Superior temporal gyrus (tissue), 1 donor: ENCODE measurements at regions not wholly inside any gene's neighbourhood (a gene's known extent, or its start where the extent isn't known, plus 50 kb on each side); places are given as distances from the start of the nearest gene placed in this dataset.

Experiments used
- DNase-seq: peaks from one replicate; pipeline ENCODE4 v3.0.0-alpha.2; 2016; ENCODE audit errors: extremely low spot score

DNA sequence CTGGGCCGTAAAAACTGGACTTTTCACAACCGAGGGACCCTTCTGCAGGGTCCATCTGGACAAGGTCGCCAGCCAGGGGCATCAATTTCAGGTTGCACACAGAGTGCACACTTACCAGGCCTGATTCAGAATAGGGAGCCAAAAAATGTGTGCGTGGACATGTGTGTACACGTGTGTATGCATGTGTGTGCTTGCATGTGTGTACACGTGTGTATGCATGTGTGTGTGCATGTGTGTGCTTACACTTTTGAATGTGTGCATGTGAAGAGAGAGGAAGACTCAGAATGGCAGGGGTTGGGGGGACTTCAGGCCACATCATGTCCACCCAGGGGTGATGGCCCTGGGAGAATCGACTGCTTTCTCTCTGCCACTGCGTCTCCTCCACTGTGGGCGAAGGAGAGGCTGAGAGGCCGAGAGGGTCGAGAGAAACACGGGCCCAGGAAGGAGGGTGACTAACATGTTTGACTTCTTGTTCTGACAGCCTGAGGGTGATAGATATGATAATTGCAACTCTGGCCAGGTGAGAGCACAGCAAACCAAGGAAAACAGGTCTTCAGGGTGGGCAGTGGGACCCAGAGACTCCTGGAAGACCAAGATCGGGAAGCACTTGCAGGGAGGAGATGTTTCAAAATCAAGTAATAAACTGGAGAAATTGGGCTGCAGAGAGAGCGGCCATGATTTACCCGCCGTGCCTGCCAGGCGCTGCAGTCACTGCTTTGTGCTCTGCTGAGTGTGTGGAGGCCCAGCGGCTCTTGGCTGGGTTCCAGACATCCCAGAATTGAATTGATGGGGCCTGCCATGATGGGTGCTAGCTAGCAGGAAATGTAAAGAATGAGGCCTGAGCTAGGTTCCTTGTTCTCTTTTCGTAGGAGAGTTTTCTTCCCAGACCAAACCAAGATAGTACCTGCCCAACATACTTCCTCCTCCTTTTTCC lies 310.8 kb downstream of the QKI start:
- no peak for DNase-seq

DNA sequence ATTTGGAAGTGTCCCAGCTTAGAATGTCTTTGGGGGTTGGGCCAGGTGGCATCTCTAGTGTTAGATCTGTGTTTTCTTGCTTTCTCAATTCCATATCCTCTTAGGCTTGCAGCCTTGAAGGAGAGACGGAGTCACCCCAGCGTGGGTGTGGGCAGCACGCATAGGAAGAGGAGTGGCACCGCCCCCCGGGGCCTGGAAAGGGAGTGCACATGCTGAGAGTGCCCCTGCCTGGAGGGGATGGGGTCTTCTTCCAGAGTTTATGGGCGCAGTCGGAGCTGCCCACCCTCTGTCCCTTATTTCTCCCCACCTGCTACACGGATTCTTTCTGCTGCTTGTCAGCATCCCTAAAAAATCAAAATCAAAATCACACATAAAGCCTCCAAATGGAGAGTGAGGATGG lies 309.7 kb downstream of the QKI start:
- no peak for DNase-seq

DNA sequence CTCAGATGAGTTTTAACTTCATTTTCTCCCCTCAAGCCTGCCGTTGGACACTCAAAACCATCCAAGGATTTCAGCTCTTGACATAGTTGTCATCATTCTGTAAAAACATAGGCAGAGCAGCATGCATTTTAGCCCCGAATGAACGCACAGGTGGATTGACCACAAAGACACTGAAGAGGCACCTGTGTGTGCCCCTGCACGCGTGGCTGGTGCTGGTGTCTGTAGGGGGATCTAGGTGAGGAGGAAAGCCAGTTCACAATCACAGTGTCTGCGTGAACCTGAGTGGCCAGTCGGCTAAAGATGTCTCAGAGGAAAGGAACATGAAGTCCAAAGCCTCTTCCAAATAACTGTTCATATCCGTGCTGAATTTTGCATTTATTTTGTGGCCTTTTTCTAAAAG lies 309.2 kb downstream of the QKI start:
- no peak for DNase-seq

DNA sequence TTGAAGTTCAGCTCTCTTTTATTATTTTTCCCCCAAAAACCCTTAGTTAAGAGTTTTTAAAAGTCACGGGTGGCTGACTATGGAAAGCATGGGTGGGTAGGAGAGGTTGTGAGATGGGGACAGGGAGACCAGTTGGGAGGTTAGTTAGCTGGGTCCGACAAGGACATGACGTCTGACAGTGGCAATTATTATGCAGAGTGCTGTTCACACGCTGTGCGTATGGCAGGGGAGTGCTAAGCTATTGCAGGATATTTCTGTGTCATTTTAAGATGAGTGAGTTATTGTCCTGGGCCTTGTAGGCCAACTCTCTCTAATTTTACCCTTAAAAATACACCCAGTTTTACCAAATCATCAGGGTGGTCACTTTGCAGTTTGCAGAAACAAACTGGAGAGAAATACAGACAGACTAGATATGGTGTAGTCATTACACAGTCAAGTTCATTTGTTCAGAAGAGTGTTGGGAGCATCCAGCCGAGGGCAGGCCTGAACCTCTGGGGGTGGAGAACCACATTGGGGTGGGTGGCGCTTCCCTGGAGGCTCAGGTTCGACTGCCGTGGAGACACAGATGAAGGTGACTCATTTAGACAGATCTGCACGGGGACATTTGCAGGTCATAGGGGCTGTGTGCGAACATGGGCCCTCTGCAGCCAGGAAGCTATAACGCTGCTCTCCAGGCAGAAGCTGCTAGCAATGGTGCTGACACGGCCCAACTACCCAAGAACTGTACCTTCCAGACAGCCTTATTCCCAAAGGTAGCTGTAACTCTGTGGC lies 307.6 kb downstream of the QKI start:
- DNase-seq: no peak

DNA sequence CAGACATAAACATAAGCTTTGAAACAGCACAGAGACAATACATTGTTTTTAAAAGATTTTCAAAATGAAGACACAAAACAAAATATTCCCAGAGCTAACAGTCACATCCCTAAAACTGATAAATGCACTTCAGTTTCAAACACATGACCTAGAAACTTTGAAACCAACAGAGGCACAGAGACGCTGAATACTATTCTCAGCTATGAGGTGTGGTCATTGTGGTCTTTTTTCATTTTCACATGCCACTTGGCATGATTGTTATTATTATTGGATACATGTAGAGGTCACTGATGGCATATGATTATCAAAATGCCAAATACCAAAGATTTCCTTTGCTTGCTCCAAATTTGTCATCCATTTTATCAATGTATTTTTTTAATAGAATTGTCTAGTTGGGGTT lies 306.9 kb downstream of the QKI start:
- no peak for DNase-seq

DNA sequence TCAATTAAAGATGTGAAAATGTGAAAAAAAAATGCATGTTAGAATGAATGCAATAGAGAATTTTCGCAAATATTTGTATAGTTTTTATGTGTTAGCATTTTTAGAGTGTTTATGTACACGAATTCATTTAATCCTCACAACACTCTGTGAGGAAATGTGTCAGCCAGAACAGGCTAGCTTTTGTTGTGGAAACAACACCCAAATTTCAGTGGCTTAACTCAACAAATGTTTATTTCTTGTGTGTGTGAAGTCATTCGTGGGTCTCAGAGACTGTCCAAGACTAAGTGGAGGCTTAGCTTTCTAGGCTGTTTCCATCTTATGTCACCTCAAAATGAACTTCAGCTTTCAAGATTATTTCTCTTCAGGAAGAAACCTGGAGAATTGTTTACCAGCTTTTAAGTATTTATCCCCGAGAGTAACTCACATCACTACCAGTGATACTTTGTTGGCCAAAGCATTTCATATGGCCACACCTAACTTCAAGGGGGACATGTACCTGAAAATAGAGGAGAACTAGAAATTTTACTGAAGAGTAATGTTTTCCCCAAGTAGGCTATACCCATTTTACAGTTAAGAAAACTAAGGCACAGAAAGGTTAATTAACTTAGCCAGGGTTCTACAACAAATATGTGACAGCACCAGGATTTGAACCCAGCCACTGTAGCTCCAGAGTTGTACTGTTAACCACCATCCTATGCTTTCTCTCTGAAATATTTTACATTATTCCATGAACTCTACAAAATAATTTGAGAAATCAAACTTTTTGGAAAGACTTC lies 306.1 kb downstream of the QKI start:
- no peak for DNase-seq

DNA sequence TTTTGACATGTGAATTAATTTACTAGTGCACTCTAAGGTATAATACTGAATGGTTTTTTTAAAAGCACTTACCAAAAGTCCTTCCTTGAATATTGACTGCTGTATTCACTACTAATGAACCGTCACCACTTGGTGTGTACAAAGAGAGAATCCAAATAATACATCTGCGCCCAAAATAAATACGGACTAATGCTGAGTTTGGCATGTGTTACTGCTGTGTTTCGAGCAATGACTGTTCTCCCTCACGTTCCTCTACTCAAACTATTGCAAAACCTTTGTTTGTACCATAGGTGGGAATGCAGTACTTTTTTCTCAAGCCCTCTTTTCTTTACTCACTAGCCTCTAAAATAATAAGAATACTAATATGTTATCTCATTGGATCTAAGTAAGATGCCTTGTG lies 305.5 kb downstream of the QKI start:
- no peak for DNase-seq

DNA sequence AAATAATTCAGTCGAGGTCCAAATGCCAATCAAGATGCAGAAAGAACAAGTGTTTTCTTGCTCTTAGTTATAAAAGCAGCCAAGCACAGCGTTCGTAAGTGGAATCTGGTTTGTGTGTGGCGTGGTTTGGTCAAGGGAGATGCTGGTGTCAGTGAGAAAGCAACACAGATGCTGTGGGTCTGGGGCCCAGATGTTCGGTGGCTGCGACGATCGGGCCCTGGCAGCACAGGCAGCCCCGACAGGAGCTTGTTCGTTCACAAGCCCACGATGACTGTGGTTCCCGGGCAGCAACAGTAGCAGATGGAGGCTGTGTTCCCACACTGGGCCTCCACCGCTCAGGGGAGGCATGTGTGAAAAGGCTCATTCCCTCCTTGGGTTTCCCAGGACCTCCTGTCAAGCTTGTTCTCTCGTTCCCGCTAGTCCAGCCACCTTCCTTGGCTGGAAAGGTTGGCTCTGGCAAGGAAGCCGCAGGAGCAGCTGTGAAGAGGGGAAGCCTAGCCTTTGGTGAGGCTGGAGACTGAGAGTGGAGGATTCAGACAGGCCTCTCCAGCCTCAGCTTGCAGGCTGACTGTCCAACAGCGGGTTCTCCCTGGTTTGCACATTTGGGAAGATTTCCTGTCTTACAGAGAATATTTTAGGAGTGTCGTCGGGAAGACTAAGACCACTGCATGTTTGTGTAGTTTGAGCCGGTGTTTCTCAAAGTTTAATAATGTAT lies 304.7 kb downstream of the QKI start:
- DNase-seq: no peak

DNA sequence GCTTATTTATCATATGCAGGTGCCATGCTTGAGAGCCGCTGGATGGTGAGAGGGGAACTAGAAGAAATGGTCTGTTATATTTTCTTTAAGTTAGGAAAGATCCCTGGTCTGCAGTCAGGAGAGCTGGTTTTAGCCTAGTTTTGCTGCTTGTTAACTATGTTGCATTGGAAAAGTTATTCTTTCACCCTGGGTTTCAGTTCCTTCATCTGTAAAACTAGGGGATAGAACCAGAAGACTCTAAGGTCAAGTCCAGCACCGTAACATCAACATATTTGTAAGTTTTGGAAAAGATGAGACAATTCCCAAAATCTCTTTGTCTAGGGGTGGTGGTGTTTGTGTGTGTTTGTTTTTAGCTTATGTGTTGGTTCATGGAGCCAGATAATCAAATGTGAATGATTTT lies 304.0 kb downstream of the QKI start:
- DNase-seq: no peak

DNA sequence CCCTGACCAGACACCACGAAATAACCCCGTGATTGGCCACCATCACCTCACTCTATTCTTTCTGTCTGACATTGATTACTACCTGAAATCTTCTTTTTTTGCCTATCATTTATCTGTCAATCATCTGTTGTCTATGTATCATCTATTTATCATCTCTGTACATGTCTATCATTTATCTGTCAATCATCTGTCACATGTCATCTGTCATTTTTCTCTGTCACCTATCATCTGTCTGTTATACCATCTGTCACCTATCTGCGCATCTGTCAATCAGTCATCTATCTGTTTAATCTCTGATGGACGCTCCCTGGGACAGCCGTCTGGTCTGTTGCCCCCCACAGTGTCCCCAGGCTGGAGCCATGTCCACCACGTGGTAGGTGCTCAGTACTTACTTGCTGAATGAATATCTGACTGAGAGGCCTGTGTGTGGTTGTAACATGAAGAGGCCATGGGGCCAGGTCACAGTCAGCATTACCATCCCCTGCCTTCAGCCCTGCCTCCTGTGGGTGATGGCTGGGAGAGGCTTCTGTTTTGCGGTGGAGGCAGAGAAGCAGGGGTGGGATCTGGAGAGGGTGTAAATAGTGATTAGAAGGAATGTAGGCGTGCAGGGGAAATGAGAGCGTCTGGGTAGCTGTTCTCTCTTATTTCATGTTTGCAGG lies 302.7 kb downstream of the QKI start:
- no peak for DNase-seq

DNA sequence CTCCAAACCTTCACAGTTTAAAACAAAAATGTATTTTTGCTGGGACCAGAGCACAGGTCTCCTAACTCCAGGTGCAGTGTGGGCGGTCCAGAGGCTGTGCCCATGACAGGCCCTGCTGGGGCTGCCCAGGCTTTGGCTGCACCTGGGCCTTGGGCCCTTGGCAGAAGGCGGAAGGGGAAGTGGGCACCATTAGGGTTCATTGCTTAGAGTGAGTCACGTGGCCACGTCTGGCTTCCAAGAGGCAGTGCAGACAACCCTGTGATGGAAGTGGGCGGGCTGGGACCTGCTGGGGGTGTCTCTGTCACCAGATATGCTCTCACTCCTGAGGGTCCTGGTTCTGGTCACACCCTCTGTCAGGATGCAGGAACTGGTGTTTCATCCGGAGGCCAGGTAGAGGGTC lies 302.2 kb downstream of the QKI start:
- DNase-seq: no peak

DNA sequence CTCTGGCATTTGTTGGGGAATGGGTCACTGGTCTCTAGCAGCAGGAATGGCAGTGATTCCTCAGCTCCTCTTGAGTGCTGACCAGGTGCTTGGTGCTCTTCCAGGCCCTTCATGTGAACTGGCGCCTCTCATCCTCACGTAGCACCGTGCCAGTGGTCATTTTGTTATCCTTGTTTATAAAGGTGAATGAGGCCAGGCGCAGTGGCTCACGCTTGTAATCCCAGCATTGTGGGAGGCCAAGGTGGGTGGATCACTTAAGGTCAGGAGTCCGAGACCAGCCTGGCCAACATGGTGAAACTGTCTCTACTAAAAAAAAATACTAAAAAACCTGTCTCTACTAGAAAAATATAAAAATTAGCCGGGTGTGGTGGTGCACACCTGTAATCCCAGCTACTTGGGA lies 301.3 kb downstream of the QKI start:
- no peak for DNase-seq

DNA sequence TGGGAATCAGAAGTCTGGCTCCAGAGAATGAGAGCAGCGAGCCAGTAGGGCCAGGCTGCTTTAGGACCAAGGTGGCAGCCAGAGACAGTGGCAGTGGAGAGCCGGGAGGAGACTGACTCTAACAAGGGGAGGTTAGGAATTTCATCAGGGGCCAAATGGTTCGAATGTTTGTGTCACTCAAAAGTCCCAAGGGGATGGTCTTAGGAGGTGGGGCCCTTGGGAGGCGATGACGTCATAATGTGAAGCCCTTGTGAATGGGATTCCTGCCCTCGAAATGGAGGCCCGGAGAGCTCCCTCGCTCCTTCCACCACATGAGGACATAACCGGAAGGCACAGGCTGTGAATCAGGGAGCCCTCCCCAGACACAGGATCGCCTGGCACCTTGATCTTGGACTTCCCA lies 299.7 kb downstream of the QKI start:
- DNase-seq: no peak

DNA sequence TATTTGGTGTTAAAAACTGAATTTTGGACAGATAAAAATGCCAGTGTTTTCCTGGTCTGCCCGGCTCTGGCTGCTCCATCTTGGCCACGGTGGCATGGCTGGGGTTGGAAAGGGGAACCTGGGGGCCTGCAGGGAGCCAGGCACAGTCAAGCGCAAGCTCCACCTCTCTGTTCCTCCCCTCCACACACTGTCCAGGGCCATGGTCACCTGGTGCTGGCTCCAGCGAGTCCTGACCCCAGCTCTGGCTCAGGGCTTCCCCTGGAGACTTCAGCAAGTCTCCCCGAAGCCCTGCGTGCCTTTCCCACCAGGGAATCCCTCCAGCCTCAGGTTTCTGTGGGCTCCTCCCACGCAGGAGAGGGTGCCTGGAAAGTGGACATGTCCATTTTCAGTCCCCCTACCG lies 298.5 kb downstream of the QKI start:
- DNase-seq: no peak

DNA sequence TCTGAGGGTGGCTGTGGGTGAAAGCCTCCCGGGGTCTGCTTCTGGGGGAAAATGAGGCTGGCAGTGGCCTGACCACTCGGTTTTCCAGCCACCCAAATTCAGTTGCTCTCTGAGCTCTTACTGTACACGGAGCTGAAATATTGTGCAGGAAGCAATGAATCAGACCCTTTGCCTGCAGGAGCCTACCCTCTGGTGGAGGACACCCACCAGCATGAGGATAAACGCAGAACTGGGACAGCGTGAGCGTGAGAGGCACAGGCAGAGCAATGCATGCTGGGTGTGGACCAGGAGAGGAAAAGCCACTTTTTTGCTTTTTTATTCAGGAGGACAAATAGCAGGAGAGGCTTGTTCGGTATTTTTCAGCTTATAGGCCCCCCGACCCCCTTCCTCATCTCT lies 298.0 kb downstream of the QKI start:
- peak; percentile 29 for DNase-seq

DNA sequence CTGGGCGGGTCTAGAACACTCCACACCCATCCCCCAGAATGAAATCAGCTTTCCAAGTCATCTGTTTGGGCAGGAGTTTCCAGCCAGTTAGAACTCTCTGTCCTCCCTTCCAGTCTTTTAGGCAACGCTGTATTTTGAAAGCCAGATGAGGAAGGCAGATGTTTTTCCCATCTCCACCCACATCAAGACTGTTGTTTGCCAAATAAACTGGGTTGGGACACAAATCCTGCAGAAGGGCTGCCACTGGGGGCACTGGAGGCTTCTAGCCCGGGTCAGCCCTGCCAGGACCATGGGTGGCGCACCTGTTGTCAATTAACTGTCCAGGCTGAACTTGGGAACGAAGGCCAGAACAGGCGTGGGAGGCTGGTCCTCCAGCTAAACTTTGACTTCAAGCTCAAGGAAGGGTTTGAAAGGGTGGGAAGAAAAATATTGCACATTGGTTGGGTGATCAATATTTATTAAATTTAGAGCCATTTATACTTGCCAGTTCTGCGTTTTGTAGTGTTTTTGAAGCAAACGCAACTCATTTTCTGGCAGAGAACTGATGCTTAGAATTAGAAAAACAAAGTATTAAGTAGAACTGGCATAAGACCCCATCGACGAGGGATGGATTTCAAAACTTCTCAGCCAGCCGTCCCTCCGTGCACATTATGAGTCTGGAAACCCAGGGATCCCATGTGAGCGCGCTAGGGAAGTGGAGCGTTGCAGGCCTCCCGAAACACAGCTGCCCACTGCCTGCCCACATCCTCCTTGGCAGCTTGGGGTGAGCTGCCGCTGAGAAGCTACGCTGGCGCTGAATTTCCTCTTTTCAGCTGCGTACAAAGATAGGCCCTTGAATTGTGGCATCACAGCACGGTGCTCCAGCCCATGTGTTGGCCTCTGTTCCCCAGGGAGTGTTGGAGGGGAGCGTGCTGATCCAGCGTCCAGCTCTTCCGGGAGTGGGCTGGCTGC lies 297.4 kb downstream of the QKI start:
- DNase-seq: peak; percentile 63

DNA sequence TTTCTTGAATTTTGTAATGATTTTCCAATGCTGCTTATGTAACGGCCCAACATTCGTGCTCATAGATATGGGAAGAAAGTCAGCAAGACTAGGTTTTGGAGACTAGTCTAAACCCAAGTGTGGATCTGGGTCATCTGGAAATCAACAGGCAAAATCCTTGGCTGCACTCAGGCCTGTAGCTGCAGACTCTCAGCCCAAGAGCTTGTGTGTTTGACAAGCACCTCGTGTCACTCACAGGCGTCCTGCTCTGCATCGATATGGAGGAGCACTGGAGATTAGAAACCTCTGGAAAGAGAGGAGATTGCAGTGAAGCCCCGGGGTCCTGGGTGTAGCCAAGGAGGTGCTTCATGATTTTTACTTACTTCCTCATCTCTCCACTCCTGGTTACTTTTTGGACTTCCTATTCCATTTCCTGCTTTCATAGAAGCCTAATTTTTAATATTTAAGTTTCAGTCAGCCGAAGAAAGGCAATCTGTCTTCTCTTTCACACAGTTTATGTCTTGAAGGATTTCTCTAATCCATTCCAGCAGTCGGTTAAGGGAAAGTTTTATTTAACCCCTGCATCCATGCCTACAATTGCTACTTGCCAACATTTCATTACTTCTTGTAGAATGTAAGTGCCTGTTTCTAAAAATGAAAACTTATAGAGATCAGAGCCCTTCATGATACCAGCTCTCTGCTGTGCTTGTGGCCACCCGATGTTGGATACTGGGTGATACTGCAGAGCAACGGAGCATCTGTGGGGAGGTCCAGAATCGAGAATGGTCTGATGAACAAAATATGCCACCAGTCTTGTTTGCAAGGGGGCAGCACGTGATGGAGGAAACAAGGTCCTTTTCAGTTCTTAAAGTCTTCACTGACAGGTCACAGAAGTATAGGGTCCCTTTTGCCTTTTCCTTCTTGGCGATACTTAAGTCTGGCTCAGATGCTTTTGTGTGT lies 296.3 kb downstream of the QKI start:
- no peak for DNase-seq

DNA sequence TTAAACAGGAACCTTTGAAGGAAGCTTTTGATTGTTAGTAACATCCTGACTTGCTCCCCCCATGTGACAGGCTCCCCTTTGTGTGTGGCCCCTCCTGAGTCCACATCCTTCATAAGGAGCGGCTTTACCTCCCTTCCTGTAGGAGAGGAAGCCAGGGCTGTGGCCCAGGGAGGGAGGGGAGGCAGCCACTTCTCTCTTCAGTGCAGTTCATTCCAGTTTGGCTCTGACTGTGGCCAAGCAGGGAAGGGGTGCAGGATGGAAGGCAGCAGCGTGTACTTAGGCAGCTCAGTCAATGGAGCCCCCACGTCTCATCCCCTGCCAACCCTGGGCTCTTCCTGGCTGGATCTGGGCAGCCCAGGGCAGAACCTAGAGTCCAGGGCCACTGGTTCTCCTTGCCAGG lies 295.2 kb downstream of the QKI start:
- no peak for DNase-seq

DNA sequence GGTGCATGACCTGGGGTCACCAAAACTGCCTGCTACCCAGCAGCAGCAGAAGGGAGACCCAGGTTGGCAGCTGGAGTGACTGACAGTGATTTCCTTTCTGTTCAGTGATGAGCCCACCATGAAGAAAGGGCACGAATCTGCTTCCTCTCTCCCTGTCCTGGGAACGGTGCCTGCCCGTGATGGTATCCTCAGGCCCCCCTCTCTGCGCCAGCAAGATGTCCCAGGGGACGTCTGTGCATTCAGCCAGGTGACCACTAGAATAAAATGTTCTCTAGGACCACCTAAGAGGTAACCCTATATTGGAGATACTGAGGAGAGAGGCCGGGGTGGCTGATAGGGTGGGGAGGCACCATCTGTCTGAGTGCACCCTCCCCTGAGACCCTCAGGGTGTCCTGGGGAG lies 294.7 kb downstream of the QKI start:
- no peak for DNase-seq
